ENCODE measurements at regions not wholly inside any gene's neighbourhood (a gene's known extent, or its start where the extent isn't known, plus 50 kb on each side); places are given as distances from the start of the nearest gene placed in this dataset.
"Not testable (repeated sequence)": the region's sequence is repeated elsewhere in the genome, so short reads cannot be mapped to it uniquely, and the experiment has no call there.

DNA sequence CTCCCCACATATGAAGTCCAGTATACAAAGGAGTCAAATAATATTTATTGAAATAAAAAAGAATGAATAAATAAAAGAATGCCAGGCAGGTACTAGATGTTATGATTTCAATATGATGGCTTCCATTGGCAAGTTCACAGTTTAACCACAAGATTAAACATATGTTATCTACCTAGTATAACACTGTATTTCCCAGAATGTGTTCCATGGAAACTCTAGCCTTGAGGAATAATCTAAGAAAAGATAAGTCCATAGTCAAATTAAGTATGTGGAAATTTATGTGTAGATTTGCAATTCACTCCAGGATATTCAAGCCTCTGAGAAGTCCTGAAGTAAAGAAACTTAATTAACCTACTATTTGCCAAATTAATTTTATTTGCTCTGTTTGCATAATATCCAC lies 71.1 kb upstream of the FMNL2 start:
- no peak for FAIRE-seq
- ChIA-PET POLR2A (no interaction called here), CTCF (no interaction called here)
- no peaks in the 10 kb centered on the region for H3K4me1 ChIP-seq
- no peak overlapping the region for H3K4me2 ChIP-seq
- ATAC-seq: no peak
- TF ChIP-seq MYC (IDR thresholded peaks at IDR 0.05; ENCODE audit: borderline replicate concordance, low read length): no peak
- no peak for TF ChIP-seq MAX (IDR thresholded peaks at IDR 0.05)
- no peak for DNase-seq (ENCODE audit: low read depth in 1 of 2, low spot score in 1 of 2)
- peaks cover 10% of the 10 kb centered on the region; the same call in 2 of the 3 replicates for H3K9me3 ChIP-seq
- no peak overlapping the region for H3K27ac ChIP-seq
- no peak overlapping the region for H3K4me3 ChIP-seq

GRCh38 chr2:152273732-152274260 lies 61.2 kb upstream of the FMNL2 start:
- H3K4me1 ChIP-seq; H3K27ac ChIP-seq; H3K4me2 ChIP-seq; FAIRE-seq; H3K4me3 ChIP-seq; DNase-seq (ENCODE audit: low read depth in 1 of 2, low spot score in 1 of 2); ATAC-seq; CTCF ChIA-PET; POLR2A ChIA-PET: not testable (repeated sequence)
- peaks cover 15% of the 10 kb centered on the region; the same call in 2 of the 3 replicates for H3K9me3 ChIP-seq
- WGBS (ENCODE audit: missing lambda C conversion rate): 22% methylated on average over 2 of the region's 2 CpGs

- H3K4me3 ChIP-seq; DNase-seq (ENCODE audit: low read depth in 1 of 2, low spot score in 1 of 2); H3K27ac ChIP-seq; ATAC-seq; CTCF ChIA-PET; POLR2A ChIA-PET; H3K4me2 ChIP-seq; H3K4me1 ChIP-seq; FAIRE-seq: not testable (repeated sequence)
- 63% methylated on average over 6 of the region's 6 CpGs for WGBS (ENCODE audit: missing lambda C conversion rate)
- peaks cover 16% of the 10 kb centered on the region; the same call in 2 of the 3 replicates for H3K9me3 ChIP-seq
Observed at GRCh38 chr2:152277896-152278295, 57.1 kb upstream of the FMNL2 start.

GRCh38 chr2:152278526-152278925 lies 56.4 kb upstream of the FMNL2 start:
- ATAC-seq: no peak
- DNase-seq (ENCODE audit: low read depth in 1 of 2, low spot score in 1 of 2): no peak
- CTCF ChIA-PET: interaction anchor here (0.6 kb wide), 1 partner anchor 198 kb away, joined by 5 read pairs; no protein-coding TSS in a partner anchor
- H3K4me3 ChIP-seq: no peak overlapping the region
- TF ChIP-seq SREBF2 (IDR thresholded peaks at IDR 0.05) (no peak), HOXA7 (CRISPR knock-in tag; IDR thresholded peaks at IDR 0.05) (no peak)
- POLR2A ChIA-PET: no interaction called here
- no peaks in the 10 kb centered on the region for H3K4me1 ChIP-seq
- FAIRE-seq: no peak
- no peak overlapping the region for H3K4me2 ChIP-seq
- H3K9me3 ChIP-seq: peaks cover 11% of the 10 kb centered on the region; the same call in 2 of the 3 replicates
- 67% methylated on average over 5 of the region's 5 CpGs for WGBS (ENCODE audit: missing lambda C conversion rate)
- H3K27ac ChIP-seq: no peak overlapping the region

DNA sequence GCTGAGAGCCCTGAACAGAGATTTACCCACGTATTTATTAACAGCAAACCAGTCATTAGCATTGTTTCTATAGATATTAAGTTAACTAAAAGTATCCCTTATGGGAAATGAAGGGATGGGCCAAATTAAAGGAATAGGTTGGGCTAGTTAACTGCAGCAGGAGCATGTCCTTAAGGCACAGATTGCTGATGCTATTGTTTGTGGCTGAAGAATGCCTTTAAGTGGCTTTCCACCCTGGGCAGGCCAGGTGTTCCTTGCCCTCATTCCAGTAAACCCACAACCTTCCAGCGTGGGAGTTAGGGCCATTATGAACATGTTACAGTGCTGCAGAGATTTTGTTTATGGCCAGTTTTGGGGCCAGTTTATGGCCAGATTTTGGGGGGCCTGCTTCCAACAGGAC lies 55.6 kb upstream of the FMNL2 start:
- H3K4me1 ChIP-seq; ATAC-seq; POLR2A ChIA-PET; H3K4me3 ChIP-seq; DNase-seq (ENCODE audit: low read depth in 1 of 2, low spot score in 1 of 2); CTCF ChIA-PET; H3K27ac ChIP-seq; H3K4me2 ChIP-seq; FAIRE-seq: not testable (repeated sequence)
- H3K9me3 ChIP-seq: peaks cover 11% of the 10 kb centered on the region; the same call in 2 of the 3 replicates
- WGBS (ENCODE audit: missing lambda C conversion rate): 7% methylated on average over 2 of the region's 2 CpGs

DNA sequence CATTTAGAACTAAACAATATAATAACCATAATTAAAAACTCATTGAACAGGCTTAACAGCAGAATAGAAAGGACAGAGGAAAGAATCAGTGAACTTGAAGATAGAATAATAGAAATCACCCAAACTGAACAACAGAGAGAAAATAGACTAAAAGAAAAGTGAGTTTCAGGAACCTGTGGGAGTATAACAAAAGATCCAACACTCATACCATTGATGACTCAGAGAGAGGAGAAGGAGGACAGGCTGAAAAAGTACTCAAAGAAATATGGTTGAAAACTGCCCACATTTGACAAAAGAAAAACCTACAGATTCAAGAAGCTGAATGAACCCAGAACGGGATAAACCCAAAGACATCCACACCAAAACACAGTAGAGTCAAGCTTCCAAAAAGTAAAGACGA lies 54.2 kb upstream of the FMNL2 start:
- Histone ChIP-seq H3K4me2 (no peak overlapping the region), H3K4me3 (no peak overlapping the region), H3K27ac (no peak overlapping the region), H3K4me1 (no peaks in the 10 kb centered on the region), H3K9me3 (peaks cover 11% of the 10 kb centered on the region; the same call in 1 of the 3 replicates)
- 28% methylated on average over 2 of the region's 2 CpGs for WGBS (ENCODE audit: missing lambda C conversion rate)
- FAIRE-seq (no peak), DNase-seq (ENCODE audit: low read depth in 1 of 2, low spot score in 1 of 2) (no peak), ATAC-seq (no peak)
- TF ChIP-seq HEYL (CRISPR knock-in tag; IDR thresholded peaks at IDR 0.05) (no peak), EHF (CRISPR knock-in tag; IDR thresholded peaks at IDR 0.05) (no peak), NR3C1 (IDR thresholded peaks at IDR 0.05) (no peak), REST (IDR thresholded peaks at IDR 0.05) (no peak), RARB (CRISPR knock-in tag; IDR thresholded peaks at IDR 0.05) (no peak), NPAS2 (CRISPR knock-in tag; IDR thresholded peaks at IDR 0.05; ENCODE audit: borderline replicate concordance) (no peak), PHF8 (IDR thresholded peaks at IDR 0.05; ENCODE audit: borderline replicate concordance, low read depth) (no peak), HOXA7 (CRISPR knock-in tag; IDR thresholded peaks at IDR 0.05) (no peak), KDM1A (IDR thresholded peaks at IDR 0.05; ENCODE audit: low read depth) (no peak), E2F6 (IDR thresholded peaks at IDR 0.05; ENCODE audit: borderline replicate concordance, low read depth) (no peak), CBX2 (IDR thresholded peaks at IDR 0.05; ENCODE audit: borderline replicate concordance, low read depth) (no peak), BHLHE40 (IDR thresholded peaks at IDR 0.05; ENCODE audit: low read depth, low read length) (no peak), RFX5 (IDR thresholded peaks at IDR 0.05) (no peak), JUN (IDR thresholded peaks at IDR 0.05) (no peak), ZFP36 (IDR thresholded peaks at IDR 0.05; ENCODE audit: borderline replicate concordance, partially characterized antibody) (no peak), MAX (IDR thresholded peaks at IDR 0.05) (no peak)
- TF ChIP-seq, protein P1, sequence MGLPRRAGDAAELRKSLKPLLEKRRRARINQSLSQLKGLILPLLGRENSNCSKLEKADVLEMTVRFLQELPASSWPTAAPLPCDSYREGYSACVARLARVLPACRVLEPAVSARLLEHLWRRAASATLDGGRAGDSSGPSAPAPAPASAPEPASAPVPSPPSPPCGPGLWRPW (IDR thresholded peaks at IDR 0.05): no peak
- POLR2A ChIA-PET: no interaction called here
- CTCF ChIA-PET: no interaction called here
